ENCODE measurements at regions not wholly inside any gene's neighbourhood (a gene's known extent, or its start where the extent isn't known, plus 50 kb on each side); places are given as distances from the start of the nearest gene placed in this dataset.

DNA sequence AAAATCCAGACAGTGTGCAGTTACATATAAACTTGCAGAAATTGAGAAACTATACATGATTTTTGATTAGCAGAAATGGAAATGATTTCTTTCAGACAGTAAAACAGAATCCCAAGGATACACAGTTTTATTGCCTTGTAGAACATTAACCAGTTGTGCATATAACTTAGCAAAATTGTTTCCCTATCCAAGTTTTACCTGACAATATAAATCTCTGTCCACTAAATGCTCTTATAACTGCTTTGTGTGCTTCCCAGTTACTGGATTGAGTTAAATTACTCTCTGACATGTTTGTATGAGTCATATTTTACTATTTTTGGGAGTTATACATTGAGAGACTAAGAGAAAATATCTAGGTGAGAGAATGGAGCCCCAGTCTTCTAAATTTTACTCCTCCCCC is 563.4 kb downstream of the SH2D4B start:
- TF ChIP-seq, protein P1, sequence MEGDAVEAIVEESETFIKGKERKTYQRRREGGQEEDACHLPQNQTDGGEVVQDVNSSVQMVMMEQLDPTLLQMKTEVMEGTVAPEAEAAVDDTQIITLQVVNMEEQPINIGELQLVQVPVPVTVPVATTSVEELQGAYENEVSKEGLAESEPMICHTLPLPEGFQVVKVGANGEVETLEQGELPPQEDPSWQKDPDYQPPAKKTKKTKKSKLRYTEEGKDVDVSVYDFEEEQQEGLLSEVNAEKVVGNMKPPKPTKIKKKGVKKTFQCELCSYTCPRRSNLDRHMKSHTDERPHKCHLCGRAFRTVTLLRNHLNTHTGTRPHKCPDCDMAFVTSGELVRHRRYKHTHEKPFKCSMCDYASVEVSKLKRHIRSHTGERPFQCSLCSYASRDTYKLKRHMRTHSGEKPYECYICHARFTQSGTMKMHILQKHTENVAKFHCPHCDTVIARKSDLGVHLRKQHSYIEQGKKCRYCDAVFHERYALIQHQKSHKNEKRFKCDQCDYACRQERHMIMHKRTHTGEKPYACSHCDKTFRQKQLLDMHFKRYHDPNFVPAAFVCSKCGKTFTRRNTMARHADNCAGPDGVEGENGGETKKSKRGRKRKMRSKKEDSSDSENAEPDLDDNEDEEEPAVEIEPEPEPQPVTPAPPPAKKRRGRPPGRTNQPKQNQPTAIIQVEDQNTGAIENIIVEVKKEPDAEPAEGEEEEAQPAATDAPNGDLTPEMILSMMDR (IDR thresholded peaks at IDR 0.05) = no peak
- no peak for TF ChIP-seq POLR2A (IDR thresholded peaks at IDR 0.05)

All from lower leg skin (tissue), 3 donors.